OCI-LY1 (cell line): ENCODE measurements at regions not wholly inside any gene's neighbourhood (a gene's known extent, or its start where the extent isn't known, plus 50 kb on each side); places are given as distances from the start of the nearest gene placed in this dataset.

Source experiments
- EZH2 ChIP-seq: fragments of 200-600 bp; sonication (generic), shearing (Covaris generic); IDR thresholded peaks from 2 replicates; pipeline ENCODE4 v1.8.0; 2017; ENCODE audit warnings: borderline replicate concordance, mixed run types, mild to moderate bottlenecking, antibody characterized with exemption, low read length, moderate library complexity, mixed read lengths
- TF ChIP-seq, protein P1 (sequence below): fragments of 200-600 bp; sonication (generic), shearing (Covaris generic); IDR thresholded peaks from 2 replicates; pipeline ENCODE4 v1.5.1; 2017; ENCODE audit warnings: mild to moderate bottlenecking, antibody characterized with exemption, low read length, moderate library complexity, mixed read lengths

DNA sequence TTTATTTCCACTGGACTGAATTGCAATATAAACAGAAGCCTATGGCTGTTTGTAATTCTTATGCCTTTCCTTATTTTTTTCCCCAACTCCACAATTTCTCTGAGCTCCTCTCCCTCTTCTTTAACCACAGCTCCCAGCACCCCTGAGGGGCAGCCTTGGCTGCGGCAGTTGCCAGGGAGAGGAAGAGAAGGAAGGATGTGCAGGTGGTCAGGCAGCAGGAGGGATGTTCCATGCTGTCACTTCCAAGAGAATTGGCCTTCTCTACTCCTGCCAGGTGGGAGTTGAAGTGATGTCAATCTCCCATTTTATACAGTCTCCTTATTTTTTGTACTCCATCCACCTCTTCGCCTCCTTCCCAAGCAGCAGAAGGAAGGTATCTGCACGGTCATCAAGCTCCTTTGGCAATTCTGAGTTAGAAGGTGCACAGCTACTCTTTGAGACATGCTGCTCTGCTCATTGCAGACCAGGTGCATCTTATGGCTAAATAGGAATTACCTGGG lies 343.3 kb upstream of the RPS6KA3 start:
- TF ChIP-seq, protein P1, sequence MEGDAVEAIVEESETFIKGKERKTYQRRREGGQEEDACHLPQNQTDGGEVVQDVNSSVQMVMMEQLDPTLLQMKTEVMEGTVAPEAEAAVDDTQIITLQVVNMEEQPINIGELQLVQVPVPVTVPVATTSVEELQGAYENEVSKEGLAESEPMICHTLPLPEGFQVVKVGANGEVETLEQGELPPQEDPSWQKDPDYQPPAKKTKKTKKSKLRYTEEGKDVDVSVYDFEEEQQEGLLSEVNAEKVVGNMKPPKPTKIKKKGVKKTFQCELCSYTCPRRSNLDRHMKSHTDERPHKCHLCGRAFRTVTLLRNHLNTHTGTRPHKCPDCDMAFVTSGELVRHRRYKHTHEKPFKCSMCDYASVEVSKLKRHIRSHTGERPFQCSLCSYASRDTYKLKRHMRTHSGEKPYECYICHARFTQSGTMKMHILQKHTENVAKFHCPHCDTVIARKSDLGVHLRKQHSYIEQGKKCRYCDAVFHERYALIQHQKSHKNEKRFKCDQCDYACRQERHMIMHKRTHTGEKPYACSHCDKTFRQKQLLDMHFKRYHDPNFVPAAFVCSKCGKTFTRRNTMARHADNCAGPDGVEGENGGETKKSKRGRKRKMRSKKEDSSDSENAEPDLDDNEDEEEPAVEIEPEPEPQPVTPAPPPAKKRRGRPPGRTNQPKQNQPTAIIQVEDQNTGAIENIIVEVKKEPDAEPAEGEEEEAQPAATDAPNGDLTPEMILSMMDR = no peak
- no peak for TF ChIP-seq EZH2
